Mammary epithelial cell (primary cell): ENCODE measurements at regions not wholly inside any gene's neighbourhood (a gene's known extent, or its start where the extent isn't known, plus 50 kb on each side); places are given as distances from the start of the nearest gene placed in this dataset.
"Not testable (repeated sequence)": the region's sequence is repeated elsewhere in the genome, so short reads cannot be mapped to it uniquely, and the experiment has no call there.

Experiments used
- CTCF ChIP-seq, 2 donors: IDR thresholded peaks in 1 of 2; conservative IDR thresholded peaks in 1 of 2; 2 replicates each; pipeline ENCODE4 v1.5.1; 2011 to 2012; ENCODE audit warnings: inconsistent platforms in 2 of 2, low read length in 2 of 2, mild to moderate bottlenecking in 2 of 2, control low read depth in 1 of 2, low read depth in 1 of 2; ENCODE audit not compliant: insufficient read depth in 1 of 2; ENCODE audit errors: extremely low read depth in 1 of 2
- EZH2 ChIP-seq: IDR thresholded peaks from 2 replicates; pipeline ENCODE4 v1.6.1; 2012; ENCODE audit warnings: low read length, inconsistent platforms, borderline replicate concordance

GRCh38 chr5:142230949-142231348 lies 93.9 kb downstream of the SPRY4 start:
- not testable (repeated sequence) for TF ChIP-seq EZH2; CTCF (conservative IDR thresholded peaks at IDR 0.05 in 1 of 2, IDR thresholded peaks at IDR 0.05 in 1 of 2; ENCODE audit: extremely low read depth in 1 of 2, insufficient read depth in 1 of 2, low read depth in 1 of 2, low read length in 2 of 2)
